Gastrocnemius medialis (tissue), 4 donors: ENCODE measurements at regions not wholly inside any gene's neighbourhood (a gene's known extent, or its start where the extent isn't known, plus 50 kb on each side); places are given as distances from the start of the nearest gene placed in this dataset.

Experiments used
- ATAC-seq, 2 donors: fragments of 150-250 bp; one replicate each; pipeline ENCODE4 v1.9.1; 2016
- DNase-seq, 2 donors: peaks; one replicate each; pipeline ENCODE4 v3.0.0-alpha.2; 2019
- H3K27ac ChIP-seq, 4 donors: fragments of 200-600 bp; sonication (generic); 1 replicate in 1 of 4; 2 replicates in 3 of 4; pipeline ENCODE4 v1.5.1; 2016 to 2018; ENCODE audit warnings: mild to moderate bottlenecking in 2 of 4, moderate library complexity in 1 of 4
- H3K27me3 ChIP-seq, 3 donors: fragments of 200-600 bp; sonication (generic) in 2 of 3; 1 replicate in 1 of 3; 2 replicates in 2 of 3; pipeline versions ENCODE4 v1.5.1 to v1.6.0; 2016 to 2019; ENCODE audit warnings: mild to moderate bottlenecking in 1 of 3, moderate library complexity in 1 of 3
- H3K36me3 ChIP-seq, 2 donors: fragments of 200-600 bp; sonication (generic) in 1 of 2; one replicate each; pipeline ENCODE4 v1.5.1; 2017 to 2018
- H3K4me1 ChIP-seq, 2 donors: fragments of 200-600 bp; sonication (generic) in 1 of 2; one replicate each; pipeline ENCODE4 v1.5.1; 2016 to 2017; ENCODE audit warnings: mild to moderate bottlenecking in 2 of 2
- H3K4me3 ChIP-seq, 4 donors: fragments of 200-600 bp; sonication (generic) in 3 of 4; 1 replicate in 1 of 4; 2 replicates in 3 of 4; pipeline ENCODE4 v1.5.1; 2016 to 2019; ENCODE audit warnings: mild to moderate bottlenecking in 2 of 4
- H3K9me3 ChIP-seq, 3 donors: fragments of 200-600 bp; sonication (generic) in 2 of 3; 1 replicate in 1 of 3; 2 replicates in 2 of 3; pipeline ENCODE4 v1.5.1; 2016 to 2019
- CTCF ChIP-seq, 5 experiments: fragments of 450-650 bp in 3 of 5; fragments of 200-600 bp in 2 of 5; sonication (generic) in 2 of 5; IDR thresholded peaks in 4 of 5; conservative IDR thresholded peaks in 1 of 5; 1 replicate in 4 of 5; 2 replicates in 1 of 5; pipeline ENCODE4 v1.5.1; 2016 to 2019; ENCODE audit warnings: antibody characterized with exemption in 5 of 5, mild to moderate bottlenecking in 3 of 5, moderate library complexity in 3 of 5
- POLR2A ChIP-seq, 2 donors: fragments of 450-650 bp; IDR thresholded peaks; one replicate each; pipeline ENCODE4 v1.6.1; 2017; ENCODE audit warnings: antibody characterized with exemption in 2 of 2, mild to moderate bottlenecking in 2 of 2, moderate library complexity in 2 of 2
- in situ Hi-C, 4 donors: fragments of 200-750 bp; cut with MboI; loops; one replicate each; pipeline versions ENCODE4 v1.15.0 to v1.8.0; 2017; ENCODE audit warnings: low sequenced_read_pairs in 4 of 4
- intact Hi-C: fragments of 100-400 bp; cut with DNase I; formaldehyde crosslinking; loops from one replicate; pipeline ENCODE4 v1.15.1; 2023; ENCODE audit warnings: low total_unique reads

GRCh38 chr5:82593481-82593880, 315.3 kb upstream of the RPS23 start:
- no peaks in the 10 kb centered on the region for H3K27me3 ChIP-seq
- no peak overlapping the region for H3K27ac ChIP-seq
- intact Hi-C loops: no loop called here
- no peaks in the 10 kb centered on the region for H3K4me1 ChIP-seq
- no peaks in the 10 kb centered on the region for H3K9me3 ChIP-seq
- TF ChIP-seq CTCF (IDR thresholded peaks at IDR 0.05 in 4 of 5, conservative IDR thresholded peaks at IDR 0.05 in 1 of 5) (no peak), POLR2A (IDR thresholded peaks at IDR 0.05) (no peak)
- no peak for DNase-seq
- H3K36me3 ChIP-seq: no peaks in the 10 kb centered on the region
- in situ Hi-C loops: no loop called here
- H3K4me3 ChIP-seq: no peak overlapping the region
- ATAC-seq: no peak

DNA sequence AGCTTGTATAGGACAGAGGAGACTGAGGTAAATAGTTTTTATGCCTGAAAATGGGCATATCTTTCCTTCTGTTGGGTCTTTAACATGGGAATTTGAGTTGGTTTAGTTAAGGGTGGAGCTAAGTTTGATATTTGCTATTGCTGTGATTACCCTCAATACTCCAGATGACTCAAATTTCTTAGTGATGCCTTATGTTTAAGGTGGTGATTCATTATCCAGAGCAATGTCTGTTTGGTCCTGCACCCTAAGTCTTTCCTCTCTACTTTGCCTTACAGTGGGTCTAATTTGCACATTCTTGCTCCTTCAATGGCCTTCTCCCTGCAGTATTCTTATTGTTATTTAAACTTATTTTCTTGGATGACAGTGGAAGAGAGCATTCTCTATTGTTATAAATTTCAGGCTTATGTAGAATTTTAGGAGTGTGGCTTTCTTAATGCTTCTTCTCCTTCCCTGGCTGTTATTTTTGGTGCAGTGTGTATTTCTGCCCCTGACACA, 312.9 kb upstream of the RPS23 start:
- Histone ChIP-seq H3K9me3 (no peaks in the 10 kb centered on the region), H3K27me3 (no peaks in the 10 kb centered on the region), H3K4me1 (no peaks in the 10 kb centered on the region), H3K27ac (no peak overlapping the region), H3K4me3 (no peak overlapping the region), H3K36me3 (no peaks in the 10 kb centered on the region)
- in situ Hi-C loops: no loop called here
- DNase-seq: no peak
- TF ChIP-seq POLR2A (IDR thresholded peaks at IDR 0.05) (no peak), CTCF (IDR thresholded peaks at IDR 0.05 in 4 of 5, conservative IDR thresholded peaks at IDR 0.05 in 1 of 5) (no peak)
- no peak for ATAC-seq
- intact Hi-C loops: no loop called here

DNA sequence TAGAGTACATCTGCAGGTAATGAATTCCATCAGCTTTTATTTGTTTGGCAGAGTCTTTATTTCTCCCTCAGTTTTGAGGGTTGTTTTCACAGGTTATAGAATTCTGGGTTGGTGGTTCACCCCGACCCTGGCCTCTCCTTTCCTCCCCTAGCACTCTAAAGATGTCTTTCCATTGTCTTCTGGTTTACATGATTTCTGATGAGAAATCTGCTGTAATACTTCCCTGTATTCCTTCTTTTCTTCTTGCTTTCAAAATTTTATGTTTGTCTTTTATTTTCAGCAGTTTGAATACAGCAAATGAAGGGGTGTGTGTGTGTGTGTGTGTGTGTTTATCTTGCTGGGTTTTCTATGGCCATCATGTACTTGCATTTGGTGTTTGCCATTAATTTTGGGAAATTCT, 312.0 kb upstream of the RPS23 start:
- TF ChIP-seq CTCF (IDR thresholded peaks at IDR 0.05 in 4 of 5, conservative IDR thresholded peaks at IDR 0.05 in 1 of 5) (no peak), POLR2A (IDR thresholded peaks at IDR 0.05) (no peak)
- Histone ChIP-seq H3K9me3 (no peaks in the 10 kb centered on the region), H3K4me1 (no peaks in the 10 kb centered on the region), H3K27me3 (no peaks in the 10 kb centered on the region), H3K36me3 (no peaks in the 10 kb centered on the region), H3K4me3 (no peak overlapping the region), H3K27ac (no peak overlapping the region)
- no peak for DNase-seq
- in situ Hi-C loops: no loop called here
- intact Hi-C loops: no loop called here
- ATAC-seq: no peak

GRCh38 chr5:82586661-82587310, 308.6 kb upstream of the RPS23 start:
- no peak for ATAC-seq
- Histone ChIP-seq H3K27ac (no peak overlapping the region), H3K27me3 (no peaks in the 10 kb centered on the region), H3K4me3 (no peak overlapping the region), H3K9me3 (no peaks in the 10 kb centered on the region), H3K4me1 (no peaks in the 10 kb centered on the region), H3K36me3 (no peaks in the 10 kb centered on the region)
- DNase-seq: no peak
- intact Hi-C loops (no loop called here), in situ Hi-C loops (no loop called here)
- TF ChIP-seq CTCF (IDR thresholded peaks at IDR 0.05 in 4 of 5, conservative IDR thresholded peaks at IDR 0.05 in 1 of 5): no peak
- TF ChIP-seq POLR2A (IDR thresholded peaks at IDR 0.05): no peak

GRCh38 chr5:82586181-82586580, 308.0 kb upstream of the RPS23 start:
- Histone ChIP-seq H3K9me3 (no peaks in the 10 kb centered on the region), H3K27ac (no peak overlapping the region), H3K27me3 (no peaks in the 10 kb centered on the region), H3K36me3 (no peaks in the 10 kb centered on the region), H3K4me1 (no peaks in the 10 kb centered on the region), H3K4me3 (no peak overlapping the region)
- TF ChIP-seq CTCF (IDR thresholded peaks at IDR 0.05 in 4 of 5, conservative IDR thresholded peaks at IDR 0.05 in 1 of 5) (no peak), POLR2A (IDR thresholded peaks at IDR 0.05) (no peak)
- no peak for ATAC-seq
- DNase-seq: no peak
- intact Hi-C loops (no loop called here), in situ Hi-C loops (no loop called here)
